Erythroblast (primary cell): ENCODE measurements at regions not wholly inside any gene's neighbourhood (a gene's known extent, or its start where the extent isn't known, plus 50 kb on each side); places are given as distances from the start of the nearest gene placed in this dataset.

ENCODE experiments used
- GATA1 ChIP-seq: IDR thresholded peaks from 2 replicates; pipeline ENCODE4 v1.6.1; 2011; ENCODE audit warnings: low read depth, mild to moderate bottlenecking, control low read depth, low read length, moderate library complexity
- POLR2A ChIP-seq: IDR thresholded peaks from 2 replicates; pipeline ENCODE4 v1.6.1; 2011; ENCODE audit warnings: mild to moderate bottlenecking, low read length

DNA sequence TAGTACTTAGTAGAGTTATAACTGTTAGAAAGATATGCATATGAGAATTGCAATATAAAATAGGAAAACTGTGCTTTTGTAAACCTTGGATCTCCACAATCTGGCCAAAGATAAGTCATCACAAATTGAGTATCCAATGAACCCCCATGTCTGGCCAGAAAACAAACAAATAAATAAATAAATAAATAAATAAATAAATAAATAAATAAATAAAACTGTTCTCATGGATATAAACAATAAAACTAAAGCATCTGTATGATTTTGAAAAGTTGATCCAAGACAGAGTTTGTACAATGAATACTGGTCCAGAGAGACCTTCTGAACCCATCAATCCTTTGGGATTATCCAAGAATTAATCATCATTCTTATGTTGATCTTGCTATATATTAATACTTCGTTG, 367.6 kb upstream of the CDH9 start:
- no peak for TF ChIP-seq POLR2A
- TF ChIP-seq GATA1, result no peak
